ENCODE measurements at regions not wholly inside any gene's neighbourhood (a gene's known extent, or its start where the extent isn't known, plus 50 kb on each side); places are given as distances from the start of the nearest gene placed in this dataset.

DNA sequence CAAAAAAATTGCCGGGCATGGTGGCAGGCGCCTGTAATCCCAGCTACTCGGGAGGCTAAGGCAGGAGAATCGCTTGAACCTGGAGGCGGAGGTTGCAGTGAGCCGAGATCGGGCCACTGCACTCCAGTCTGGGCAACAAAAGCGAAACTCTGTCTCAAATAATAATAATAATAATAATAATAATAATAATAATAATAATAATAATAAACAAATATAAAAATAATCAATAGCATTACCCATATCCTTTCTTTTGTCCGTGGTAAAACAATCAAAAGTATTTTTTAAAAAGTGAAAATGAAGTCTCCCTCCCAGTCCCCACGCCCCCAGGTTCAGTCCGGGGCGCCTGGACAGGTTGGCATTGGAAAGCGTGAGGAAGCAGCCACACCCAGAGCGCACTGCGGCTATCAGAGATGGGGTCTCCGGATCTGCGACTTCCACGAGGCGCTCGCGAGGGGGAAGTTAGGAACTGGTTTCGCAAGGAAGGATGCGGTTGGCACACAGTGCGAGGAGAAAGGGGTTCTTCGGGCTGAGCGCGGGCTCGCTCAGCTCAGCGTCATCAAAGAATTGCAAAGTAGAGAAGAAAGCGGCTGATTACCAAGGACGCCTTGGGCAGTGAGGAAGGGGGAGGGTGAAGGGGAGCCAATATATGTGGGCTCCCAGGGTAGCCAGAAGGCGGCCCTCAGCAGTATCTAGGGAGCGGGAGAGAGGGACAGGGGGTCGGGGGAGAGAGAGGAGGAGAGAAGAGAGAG lies 69.5 kb upstream of the EPHB3 start:
- TF ChIP-seq, protein P1, sequence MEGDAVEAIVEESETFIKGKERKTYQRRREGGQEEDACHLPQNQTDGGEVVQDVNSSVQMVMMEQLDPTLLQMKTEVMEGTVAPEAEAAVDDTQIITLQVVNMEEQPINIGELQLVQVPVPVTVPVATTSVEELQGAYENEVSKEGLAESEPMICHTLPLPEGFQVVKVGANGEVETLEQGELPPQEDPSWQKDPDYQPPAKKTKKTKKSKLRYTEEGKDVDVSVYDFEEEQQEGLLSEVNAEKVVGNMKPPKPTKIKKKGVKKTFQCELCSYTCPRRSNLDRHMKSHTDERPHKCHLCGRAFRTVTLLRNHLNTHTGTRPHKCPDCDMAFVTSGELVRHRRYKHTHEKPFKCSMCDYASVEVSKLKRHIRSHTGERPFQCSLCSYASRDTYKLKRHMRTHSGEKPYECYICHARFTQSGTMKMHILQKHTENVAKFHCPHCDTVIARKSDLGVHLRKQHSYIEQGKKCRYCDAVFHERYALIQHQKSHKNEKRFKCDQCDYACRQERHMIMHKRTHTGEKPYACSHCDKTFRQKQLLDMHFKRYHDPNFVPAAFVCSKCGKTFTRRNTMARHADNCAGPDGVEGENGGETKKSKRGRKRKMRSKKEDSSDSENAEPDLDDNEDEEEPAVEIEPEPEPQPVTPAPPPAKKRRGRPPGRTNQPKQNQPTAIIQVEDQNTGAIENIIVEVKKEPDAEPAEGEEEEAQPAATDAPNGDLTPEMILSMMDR (conservative IDR thresholded peaks at IDR 0.05) = no peak
- no peak for TF ChIP-seq EZH2 (IDR thresholded peaks at IDR 0.05; ENCODE audit: low read depth)

Measured in PC-9 (cell line).